ENCODE measurements at regions not wholly inside any gene's neighbourhood (a gene's known extent, or its start where the extent isn't known, plus 50 kb on each side); places are given as distances from the start of the nearest gene placed in this dataset.

- H3K4me3 ChIP-seq (ENCODE audit: low read depth in 2 of 2, low read length in 2 of 2), result no peak overlapping the region
- no peaks in the 10 kb centered on the region; the same call in 1 of the 2 replicates for H3K27me3 ChIP-seq (ENCODE audit: control insufficient read depth, insufficient read depth, low read length)
- ChIA-PET POLR2A (no interaction called here), CTCF (no interaction called here)
- TF ChIP-seq TCF7L2 (IDR thresholded peaks at IDR 0.05; ENCODE audit: low read depth, low read length) (no peak), POLR2AphosphoS5 (IDR thresholded peaks at IDR 0.05; ENCODE audit: low read depth, low read length) (no peak), SIN3A (IDR thresholded peaks at IDR 0.05; ENCODE audit: borderline replicate concordance, insufficient read depth, low read depth, low read length) (no peak)
- TF ChIP-seq, protein P1, sequence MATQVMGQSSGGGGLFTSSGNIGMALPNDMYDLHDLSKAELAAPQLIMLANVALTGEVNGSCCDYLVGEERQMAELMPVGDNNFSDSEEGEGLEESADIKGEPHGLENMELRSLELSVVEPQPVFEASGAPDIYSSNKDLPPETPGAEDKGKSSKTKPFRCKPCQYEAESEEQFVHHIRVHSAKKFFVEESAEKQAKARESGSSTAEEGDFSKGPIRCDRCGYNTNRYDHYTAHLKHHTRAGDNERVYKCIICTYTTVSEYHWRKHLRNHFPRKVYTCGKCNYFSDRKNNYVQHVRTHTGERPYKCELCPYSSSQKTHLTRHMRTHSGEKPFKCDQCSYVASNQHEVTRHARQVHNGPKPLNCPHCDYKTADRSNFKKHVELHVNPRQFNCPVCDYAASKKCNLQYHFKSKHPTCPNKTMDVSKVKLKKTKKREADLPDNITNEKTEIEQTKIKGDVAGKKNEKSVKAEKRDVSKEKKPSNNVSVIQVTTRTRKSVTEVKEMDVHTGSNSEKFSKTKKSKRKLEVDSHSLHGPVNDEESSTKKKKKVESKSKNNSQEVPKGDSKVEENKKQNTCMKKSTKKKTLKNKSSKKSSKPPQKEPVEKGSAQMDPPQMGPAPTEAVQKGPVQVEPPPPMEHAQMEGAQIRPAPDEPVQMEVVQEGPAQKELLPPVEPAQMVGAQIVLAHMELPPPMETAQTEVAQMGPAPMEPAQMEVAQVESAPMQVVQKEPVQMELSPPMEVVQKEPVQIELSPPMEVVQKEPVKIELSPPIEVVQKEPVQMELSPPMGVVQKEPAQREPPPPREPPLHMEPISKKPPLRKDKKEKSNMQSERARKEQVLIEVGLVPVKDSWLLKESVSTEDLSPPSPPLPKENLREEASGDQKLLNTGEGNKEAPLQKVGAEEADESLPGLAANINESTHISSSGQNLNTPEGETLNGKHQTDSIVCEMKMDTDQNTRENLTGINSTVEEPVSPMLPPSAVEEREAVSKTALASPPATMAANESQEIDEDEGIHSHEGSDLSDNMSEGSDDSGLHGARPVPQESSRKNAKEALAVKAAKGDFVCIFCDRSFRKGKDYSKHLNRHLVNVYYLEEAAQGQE (IDR thresholded peaks at IDR 0.05; ENCODE audit: insufficient read depth in 1 of 2, low read depth in 2 of 2, low read length in 1 of 2), result no peak
- TF ChIP-seq, protein P2, sequence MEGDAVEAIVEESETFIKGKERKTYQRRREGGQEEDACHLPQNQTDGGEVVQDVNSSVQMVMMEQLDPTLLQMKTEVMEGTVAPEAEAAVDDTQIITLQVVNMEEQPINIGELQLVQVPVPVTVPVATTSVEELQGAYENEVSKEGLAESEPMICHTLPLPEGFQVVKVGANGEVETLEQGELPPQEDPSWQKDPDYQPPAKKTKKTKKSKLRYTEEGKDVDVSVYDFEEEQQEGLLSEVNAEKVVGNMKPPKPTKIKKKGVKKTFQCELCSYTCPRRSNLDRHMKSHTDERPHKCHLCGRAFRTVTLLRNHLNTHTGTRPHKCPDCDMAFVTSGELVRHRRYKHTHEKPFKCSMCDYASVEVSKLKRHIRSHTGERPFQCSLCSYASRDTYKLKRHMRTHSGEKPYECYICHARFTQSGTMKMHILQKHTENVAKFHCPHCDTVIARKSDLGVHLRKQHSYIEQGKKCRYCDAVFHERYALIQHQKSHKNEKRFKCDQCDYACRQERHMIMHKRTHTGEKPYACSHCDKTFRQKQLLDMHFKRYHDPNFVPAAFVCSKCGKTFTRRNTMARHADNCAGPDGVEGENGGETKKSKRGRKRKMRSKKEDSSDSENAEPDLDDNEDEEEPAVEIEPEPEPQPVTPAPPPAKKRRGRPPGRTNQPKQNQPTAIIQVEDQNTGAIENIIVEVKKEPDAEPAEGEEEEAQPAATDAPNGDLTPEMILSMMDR (IDR thresholded peaks at IDR 0.05), result no peak
- in situ Hi-C loops (cut with HindIII; ENCODE audit: low pct_unique_long_range_greater_than_20kb, low sequenced_read_pairs) (no loop called here), intact Hi-C loops (cut with micrococcal nuclease; ENCODE audit: unreplicated experiment) (no loop called here)
- BruUV-seq (replicated peaks), result no TSS peak
- H3K9me3 ChIP-seq (ENCODE audit: control insufficient read depth, insufficient read depth, low read depth, low read length), result no peaks in the 10 kb centered on the region
- no peak overlapping the region for H3K27ac ChIP-seq (ENCODE audit: low read length)
- ATAC-seq (no peak), DNase-seq (ENCODE audit: low read depth, low spot score) (no peak)
- no peaks in the 10 kb centered on the region for H3K36me3 ChIP-seq (ENCODE audit: control insufficient read depth, insufficient read depth, low read length)
- H3K4me1 ChIP-seq (ENCODE audit: control insufficient read depth, insufficient read depth, low read length), result no peaks in the 10 kb centered on the region
These were observed 61.7 kb upstream of the LYZL1 start for GRCh38 chr10:29227201-29227600.

DNA sequence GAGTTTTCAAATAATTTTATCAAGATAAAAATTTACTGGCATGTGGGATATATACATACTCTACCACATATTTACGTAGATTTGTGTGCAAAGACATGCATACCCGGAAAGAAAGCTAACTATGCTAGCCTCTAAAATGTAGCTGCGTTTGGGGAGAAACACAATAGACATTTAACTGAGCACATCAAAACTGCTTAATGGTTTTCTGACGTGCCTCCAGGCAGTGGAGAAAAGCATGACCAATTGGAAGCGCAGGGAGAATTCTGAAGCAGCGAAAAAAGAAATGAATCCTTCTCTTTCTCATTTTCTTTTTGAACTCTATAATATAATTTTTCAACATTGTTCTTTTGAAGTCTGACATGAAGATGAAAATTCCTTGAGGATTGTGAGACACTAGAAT lies 60.3 kb upstream of the LYZL1 start:
- in situ Hi-C loops (cut with HindIII; ENCODE audit: low pct_unique_long_range_greater_than_20kb, low sequenced_read_pairs), result no loop called here
- BruUV-seq (replicated peaks), result no TSS peak
- DNase-seq (ENCODE audit: low read depth, low spot score) (no peak), ATAC-seq (no peak)
- POLR2A ChIA-PET, result no interaction called here
- Histone ChIP-seq H3K27ac (ENCODE audit: low read length) (no peak overlapping the region), H3K27me3 (ENCODE audit: control insufficient read depth, insufficient read depth, low read length) (no peaks in the 10 kb centered on the region; the same call in 1 of the 2 replicates), H3K9me3 (ENCODE audit: control insufficient read depth, insufficient read depth, low read depth, low read length) (no peaks in the 10 kb centered on the region), H3K4me3 (ENCODE audit: low read depth in 2 of 2, low read length in 2 of 2) (no peak overlapping the region), H3K36me3 (ENCODE audit: control insufficient read depth, insufficient read depth, low read length) (no peaks in the 10 kb centered on the region), H3K4me1 (ENCODE audit: control insufficient read depth, insufficient read depth, low read length) (no peaks in the 10 kb centered on the region)
- intact Hi-C loops (cut with micrococcal nuclease; ENCODE audit: unreplicated experiment), result no loop called here
- no peak for TF ChIP-seq POLR2AphosphoS5 (IDR thresholded peaks at IDR 0.05; ENCODE audit: low read depth, low read length)
- TF ChIP-seq, protein P1 (IDR thresholded peaks at IDR 0.05; ENCODE audit: insufficient read depth in 1 of 2, low read depth in 2 of 2, low read length in 1 of 2), result no peak
- no peak for TF ChIP-seq SIN3A (IDR thresholded peaks at IDR 0.05; ENCODE audit: borderline replicate concordance, insufficient read depth, low read depth, low read length)
- no peak for TF ChIP-seq TCF7L2 (IDR thresholded peaks at IDR 0.05; ENCODE audit: low read depth, low read length)
- TF ChIP-seq, protein P2 (IDR thresholded peaks at IDR 0.05), result no peak
- CTCF ChIA-PET, result interaction anchor here (0.8 kb wide), 1 partner anchor 76 kb away, joined by 3 read pairs; no protein-coding TSS in a partner anchor

Data from Panc1 (cell line).